Neural cell (in vitro differentiated cells): ENCODE measurements at regions not wholly inside any gene's neighbourhood (a gene's known extent, or its start where the extent isn't known, plus 50 kb on each side); places are given as distances from the start of the nearest gene placed in this dataset.

ENCODE experiments used
- CTCF ChIP-seq: fragments of 450-650 bp; IDR thresholded peaks from 2 replicates; pipeline ENCODE4 v1.5.1; 2014; ENCODE audit warnings: antibody characterized with exemption, mild to moderate bottlenecking, moderate library complexity; ENCODE audit not compliant: poor library complexity, severe bottlenecking
- EP300 ChIP-seq: fragments of 450-650 bp; conservative IDR thresholded peaks from 2 replicates; pipeline ENCODE4 v1.6.1; 2014; ENCODE audit warnings: antibody characterized with exemption, mild to moderate bottlenecking, moderate library complexity; ENCODE audit not compliant: poor library complexity, severe bottlenecking
- EZH2 ChIP-seq: fragments of 200-600, 300-800 bp; shearing (Covaris generic), sonication (generic); IDR thresholded peaks from 2 replicates; pipeline ENCODE4 v1.6.1; 2014; ENCODE audit warnings: antibody characterized with exemption, low read length, borderline replicate concordance, mild to moderate bottlenecking; ENCODE audit not compliant: insufficient read depth, poor library complexity, severe bottlenecking
- MXI1 ChIP-seq: fragments of 450-650 bp; conservative IDR thresholded peaks from 2 replicates; pipeline ENCODE4 v1.6.1; 2014; ENCODE audit warnings: antibody characterized with exemption, mild to moderate bottlenecking; ENCODE audit not compliant: poor library complexity, severe bottlenecking
- POLR2AphosphoS5 ChIP-seq: IDR thresholded peaks from 2 replicates; pipeline ENCODE4 v1.6.1; 2012
- RAD21 ChIP-seq: fragments of 450-650 bp; conservative IDR thresholded peaks from 2 replicates; pipeline ENCODE4 v1.6.1; 2014; ENCODE audit warnings: antibody characterized with exemption, mild to moderate bottlenecking, moderate library complexity
- REST ChIP-seq: IDR thresholded peaks from 2 replicates; pipeline ENCODE4 v1.6.1; 2012; ENCODE audit warnings: borderline replicate concordance
- TAF1 ChIP-seq: IDR thresholded peaks from 2 replicates; pipeline ENCODE4 v1.6.1; 2012; ENCODE audit warnings: low read depth

- TF ChIP-seq CTCF = no peak
- TF ChIP-seq TAF1 = no peak
- TF ChIP-seq POLR2AphosphoS5 = no peak
- TF ChIP-seq REST = no peak
- no peak for TF ChIP-seq EP300
- TF ChIP-seq MXI1 = no peak
- no peak for TF ChIP-seq RAD21
- TF ChIP-seq EZH2 = no peak
Measured at GRCh38 chr4:64581422-64581821, 172.2 kb upstream of the TECRL start.
